ENCODE measurements at regions not wholly inside any gene's neighbourhood (a gene's known extent, or its start where the extent isn't known, plus 50 kb on each side); places are given as distances from the start of the nearest gene placed in this dataset.

GRCh38 chr10:109679478-109679877 lies 243.8 kb downstream of the XPNPEP1 start:
- no peaks in the 10 kb centered on the region for H3K27me3 ChIP-seq (ENCODE audit: control insufficient read depth in 4 of 4, insufficient read depth in 4 of 4, low read length in 3 of 4)
- no peaks in the 10 kb centered on the region for H3K36me3 ChIP-seq (ENCODE audit: control insufficient read depth in 4 of 4, insufficient read depth in 3 of 4, low read depth in 1 of 4, low read length in 3 of 4)
- H3K9me3 ChIP-seq (ENCODE audit: control insufficient read depth in 4 of 4, low read length in 3 of 4): no peaks in the 10 kb centered on the region
- no peak overlapping the region for H3K9ac ChIP-seq (ENCODE audit: low read depth in 1 of 2, low read length in 2 of 2)
- TF ChIP-seq NR2F2 (IDR thresholded peaks at IDR 0.05) (no peak), TAF1 (conservative IDR thresholded peaks at IDR 0.05) (no peak), FOXA2 (IDR thresholded peaks at IDR 0.05) (no peak), RXRA (IDR thresholded peaks at IDR 0.05) (no peak), HNF4G (IDR thresholded peaks at IDR 0.05) (no peak)
- H3K27ac ChIP-seq (ENCODE audit: low read depth in 1 of 2, low read length in 2 of 2): no peak overlapping the region
- DNase-seq (ENCODE audit: low spot score): no peak
- H3K4me1 ChIP-seq (ENCODE audit: control insufficient read depth in 4 of 4, insufficient read depth in 4 of 4, low read length in 3 of 4): no peaks in the 10 kb centered on the region
- H3K4me3 ChIP-seq (ENCODE audit: low read depth in 1 of 3, low read length in 3 of 3): no peak overlapping the region

GRCh38 chr10:109678857-109679256 lies 244.5 kb downstream of the XPNPEP1 start:
- no peak overlapping the region for H3K4me3 ChIP-seq (ENCODE audit: low read depth in 1 of 3, low read length in 3 of 3)
- H3K27ac ChIP-seq (ENCODE audit: low read depth in 1 of 2, low read length in 2 of 2): no peak overlapping the region
- no peaks in the 10 kb centered on the region for H3K9me3 ChIP-seq (ENCODE audit: control insufficient read depth in 4 of 4, low read length in 3 of 4)
- H3K4me1 ChIP-seq (ENCODE audit: control insufficient read depth in 4 of 4, insufficient read depth in 4 of 4, low read length in 3 of 4): no peaks in the 10 kb centered on the region
- H3K9ac ChIP-seq (ENCODE audit: low read depth in 1 of 2, low read length in 2 of 2): no peak overlapping the region
- H3K27me3 ChIP-seq (ENCODE audit: control insufficient read depth in 4 of 4, insufficient read depth in 4 of 4, low read length in 3 of 4): no peaks in the 10 kb centered on the region
- no peak for TF ChIP-seq GABPA (IDR thresholded peaks at IDR 0.05 in 1 of 2, conservative IDR thresholded peaks at IDR 0.05 in 1 of 2)
- no peak for TF ChIP-seq FOXA1 (IDR thresholded peaks at IDR 0.05)
- TF ChIP-seq FOXA2 (IDR thresholded peaks at IDR 0.05): no peak
- TF ChIP-seq REST (IDR thresholded peaks at IDR 0.05): no peak
- no peak for TF ChIP-seq MAX (IDR thresholded peaks at IDR 0.05)
- no peak for TF ChIP-seq CTCF (IDR thresholded peaks at IDR 0.05; ENCODE audit: low read depth, low read length, missing input control)
- no peak for TF ChIP-seq RAD21 (IDR thresholded peaks at IDR 0.05)
- no peak for TF ChIP-seq NR2F2 (IDR thresholded peaks at IDR 0.05)
- TF ChIP-seq EGR1 (IDR thresholded peaks at IDR 0.05; ENCODE audit: low read depth in 2 of 2): no peak
- TF ChIP-seq HNF4G (IDR thresholded peaks at IDR 0.05): no peak
- TF ChIP-seq YY1 (IDR thresholded peaks at IDR 0.05): no peak
- no peak for TF ChIP-seq ATF3 (IDR thresholded peaks at IDR 0.05)
- TF ChIP-seq RXRA (IDR thresholded peaks at IDR 0.05): no peak
- TF ChIP-seq ZBTB33 (IDR thresholded peaks at IDR 0.05): no peak
- TF ChIP-seq SP1 (IDR thresholded peaks at IDR 0.05): no peak
- no peak for DNase-seq (ENCODE audit: low spot score)
- 74% methylated on average over 1 of the region's 1 CpG for WGBS
- no peaks in the 10 kb centered on the region for H3K36me3 ChIP-seq (ENCODE audit: control insufficient read depth in 4 of 4, insufficient read depth in 3 of 4, low read depth in 1 of 4, low read length in 3 of 4)

Data from liver (tissue), 8 donors.